ENCODE measurements at regions not wholly inside any gene's neighbourhood (a gene's known extent, or its start where the extent isn't known, plus 50 kb on each side); places are given as distances from the start of the nearest gene placed in this dataset.
"Not testable (repeated sequence)": the region's sequence is repeated elsewhere in the genome, so short reads cannot be mapped to it uniquely, and the experiment has no call there.

DNA sequence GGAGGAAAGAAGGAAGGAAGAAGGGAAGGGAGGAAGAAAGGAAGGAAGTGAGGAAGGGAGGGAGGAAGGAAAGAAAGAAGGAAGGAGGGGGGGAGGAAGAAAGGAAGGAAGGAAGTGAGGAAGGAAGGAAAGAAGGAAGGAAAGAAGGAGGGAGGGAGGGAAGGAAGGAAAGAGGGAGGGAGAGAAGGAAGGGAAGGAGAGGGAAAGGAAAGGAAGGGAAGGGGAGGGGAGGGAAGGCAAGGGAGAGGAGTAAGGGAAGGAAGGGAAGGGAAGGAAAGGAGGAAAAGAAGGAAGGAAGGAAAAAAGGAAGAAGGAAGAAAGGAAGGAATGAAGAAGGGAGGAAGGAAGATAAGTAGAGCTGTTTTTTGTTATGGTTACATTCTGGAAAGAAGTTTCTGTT lies 141.2 kb downstream of the LRRC3B start:
- DNase-seq = no peak

- DNase-seq = no peak
Observed at GRCh38 chr3:26766031-26766430, 143.5 kb downstream of the LRRC3B start.

DNA sequence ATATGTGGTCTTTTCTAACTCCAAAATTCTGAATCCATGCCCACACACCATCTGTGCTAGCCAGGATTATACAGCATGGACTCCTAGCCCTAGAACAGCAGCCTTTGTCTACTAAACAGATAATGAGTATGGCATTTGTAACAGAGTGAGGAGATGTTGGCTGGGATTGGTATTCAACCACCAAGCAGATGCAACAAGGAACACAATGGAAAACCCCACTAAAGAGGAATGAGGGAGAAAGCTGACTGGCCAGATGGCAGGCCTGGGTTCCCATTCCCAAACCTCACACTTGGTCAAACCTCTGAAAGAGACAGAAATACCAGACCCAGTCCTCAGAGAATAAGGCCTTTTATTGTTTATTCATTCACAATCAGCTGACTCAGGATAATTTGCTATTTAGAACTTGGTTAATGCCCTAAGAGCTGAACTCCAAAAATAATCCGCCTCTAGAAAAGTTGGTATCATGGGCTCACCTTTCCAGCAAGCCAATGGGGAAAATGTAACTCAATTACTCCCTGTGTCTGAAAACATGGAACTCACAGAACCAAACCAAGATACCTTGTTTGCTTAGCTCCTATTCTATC lies 145.6 kb downstream of the LRRC3B start:
- no peak for DNase-seq

GRCh38 chr3:26799679-26800317 lies 177.2 kb downstream of the LRRC3B start:
- no peak for DNase-seq

GRCh38 chr3:26807272-26807671 lies 184.7 kb downstream of the LRRC3B start:
- DNase-seq = no peak

- no peak for DNase-seq
Observed at GRCh38 chr3:26825454-26825853, 202.9 kb downstream of the LRRC3B start.

DNA sequence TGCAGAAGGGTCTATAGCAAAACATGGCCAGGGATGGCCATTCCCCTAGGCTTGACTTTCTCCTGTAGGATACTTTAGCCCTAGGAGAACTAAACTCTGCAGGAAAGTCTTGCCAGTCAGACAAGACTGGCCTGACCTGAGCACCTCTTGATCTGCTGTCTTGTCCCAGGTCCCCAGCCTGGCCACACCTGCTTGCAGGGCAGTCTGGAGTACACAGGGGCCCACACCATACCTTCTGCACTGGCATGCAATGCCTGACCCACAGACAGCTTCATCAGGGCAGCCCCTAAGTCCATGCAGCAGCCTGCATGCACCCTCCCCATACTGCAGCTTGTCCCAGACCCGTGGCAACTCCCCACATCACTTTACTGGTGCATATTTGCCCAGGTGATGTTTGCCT lies 204.6 kb downstream of the LRRC3B start:
- no peak for DNase-seq

GRCh38 chr3:26838026-26838425 lies 215.5 kb downstream of the LRRC3B start:
- DNase-seq = no peak

GRCh38 chr3:26839001-26839400 lies 216.4 kb downstream of the LRRC3B start:
- no peak for DNase-seq

DNA sequence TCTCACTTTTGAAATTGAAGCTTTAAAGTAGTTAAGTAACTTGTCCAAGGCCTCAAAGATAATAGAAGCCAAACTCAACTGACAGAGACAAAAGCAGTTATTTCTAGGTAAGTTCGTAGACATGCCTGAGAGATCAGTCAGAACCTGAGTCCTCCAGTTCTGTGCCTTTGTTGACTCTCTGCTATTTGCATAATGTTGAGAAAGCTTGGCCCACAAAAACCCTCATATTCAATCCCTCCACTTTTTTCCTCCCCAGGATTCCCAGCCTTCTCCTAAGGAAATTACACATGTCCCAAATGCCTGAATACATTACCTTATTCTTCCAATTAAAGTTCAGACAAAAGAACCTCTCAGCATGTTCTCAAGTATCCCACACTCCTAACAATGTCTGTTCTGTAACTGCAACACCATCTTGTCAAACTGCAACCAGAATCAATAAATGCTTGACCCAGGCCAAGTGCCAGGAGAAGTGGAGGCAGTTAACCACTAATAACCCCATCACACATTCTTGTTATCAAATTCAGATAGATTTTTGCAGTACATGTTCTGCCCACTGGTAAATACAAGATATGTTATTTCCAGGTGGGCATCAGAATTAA lies 217.8 kb downstream of the LRRC3B start:
- peak; percentile 1 for DNase-seq

DNA sequence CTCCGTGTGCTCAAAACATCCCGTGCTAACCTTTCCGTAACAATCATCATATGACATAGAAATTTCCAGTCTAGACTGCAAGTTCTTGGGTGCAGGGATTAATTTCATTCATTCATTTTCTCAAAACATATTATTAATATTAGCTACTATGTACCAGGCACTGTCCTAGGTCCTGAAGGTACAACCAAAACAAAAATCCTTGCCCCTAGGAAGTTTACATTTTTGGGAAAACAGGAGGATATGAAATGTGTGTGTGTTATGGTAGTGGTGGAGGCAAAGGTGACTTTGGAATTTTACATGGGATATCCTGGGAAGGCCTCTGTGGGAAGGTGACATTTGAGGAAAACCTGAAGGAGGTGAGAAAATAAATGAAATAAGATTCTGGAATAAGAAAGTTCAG lies 222.6 kb downstream of the LRRC3B start:
- DNase-seq = no peak

DNA sequence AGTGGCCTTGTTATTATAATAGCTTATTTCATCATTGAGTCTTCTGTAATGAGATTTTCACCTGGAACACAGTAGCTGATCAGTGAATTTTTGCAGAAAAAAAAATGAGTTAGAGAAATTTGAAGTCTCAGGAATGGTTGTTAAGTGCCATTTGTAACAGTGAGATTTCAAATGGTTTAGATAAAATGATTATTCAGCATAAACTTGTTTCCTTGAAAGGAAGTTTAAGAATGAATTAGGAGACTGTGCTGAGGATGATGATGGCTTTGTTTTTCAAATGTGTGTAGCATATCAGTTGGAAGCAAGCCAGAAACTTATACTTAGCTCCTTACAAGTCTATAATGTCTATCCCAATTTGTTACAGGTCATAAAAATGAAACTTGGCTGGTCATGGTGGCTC lies 225.1 kb downstream of the LRRC3B start:
- no peak for DNase-seq

DNA sequence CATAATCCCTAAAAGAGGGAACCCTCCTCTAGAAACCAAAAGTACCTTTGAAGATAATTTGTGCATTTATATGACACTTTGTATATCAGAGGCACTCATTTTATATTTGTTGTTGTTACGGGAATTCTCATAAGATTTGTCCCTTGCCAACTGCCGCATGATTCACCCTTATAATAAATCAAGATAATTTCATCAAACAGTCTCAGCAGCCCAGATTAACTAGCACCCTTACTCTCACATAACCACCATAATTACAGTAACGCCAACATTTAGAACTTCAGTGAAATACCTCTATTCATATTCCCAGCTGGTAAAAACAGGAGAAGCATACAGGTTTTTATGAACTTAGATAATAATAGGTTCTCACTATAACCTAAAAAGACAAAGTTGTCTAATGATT lies 271.9 kb downstream of the LRRC3B start:
- DNase-seq = peak; percentile 81

- DNase-seq = no peak
Observed at GRCh38 chr3:26915208-26915607, 292.6 kb downstream of the LRRC3B start.

GRCh38 chr3:26920646-26921478 lies 298.3 kb downstream of the LRRC3B start:
- peak; percentile 66 for DNase-seq

DNA sequence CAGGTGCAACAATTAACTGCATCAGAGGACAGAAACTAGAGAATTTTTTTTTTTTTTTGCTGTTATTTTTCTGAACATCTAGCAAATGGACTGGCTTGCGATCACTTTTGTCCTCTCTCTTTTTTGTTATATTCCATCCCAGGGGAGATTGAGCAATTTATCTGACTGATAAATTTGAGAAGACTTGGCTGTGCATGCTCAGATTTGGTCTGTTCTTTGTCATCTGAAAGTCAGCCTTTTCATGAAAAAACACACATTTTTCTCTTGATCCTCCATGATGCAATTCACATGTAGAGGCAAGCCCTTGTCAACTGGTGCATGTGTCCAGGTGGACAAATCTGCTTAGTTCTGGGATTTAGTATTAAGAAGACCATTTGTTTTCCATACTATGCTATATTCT lies 309.3 kb downstream of the LRRC3B start:
- no peak for DNase-seq

DNA sequence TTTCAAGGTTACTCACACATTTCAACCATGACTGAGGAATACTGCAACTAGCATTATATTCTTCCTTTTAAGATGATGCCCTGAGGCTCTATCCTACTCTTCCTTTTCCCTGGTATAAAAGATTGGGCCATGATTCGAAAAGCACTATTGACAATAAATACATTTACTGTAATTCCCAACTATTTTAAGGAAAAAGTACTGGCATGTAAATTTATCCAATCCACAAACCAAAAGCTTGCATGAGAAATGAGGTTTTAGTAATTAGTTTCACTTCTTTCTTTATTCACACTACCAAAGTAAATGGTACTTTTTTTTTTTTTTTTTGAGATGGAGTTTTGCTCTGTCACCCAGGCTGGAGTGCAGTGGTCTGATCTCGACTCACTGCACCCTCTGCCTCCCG lies 310.2 kb downstream of the LRRC3B start:
- DNase-seq = no peak

DNA sequence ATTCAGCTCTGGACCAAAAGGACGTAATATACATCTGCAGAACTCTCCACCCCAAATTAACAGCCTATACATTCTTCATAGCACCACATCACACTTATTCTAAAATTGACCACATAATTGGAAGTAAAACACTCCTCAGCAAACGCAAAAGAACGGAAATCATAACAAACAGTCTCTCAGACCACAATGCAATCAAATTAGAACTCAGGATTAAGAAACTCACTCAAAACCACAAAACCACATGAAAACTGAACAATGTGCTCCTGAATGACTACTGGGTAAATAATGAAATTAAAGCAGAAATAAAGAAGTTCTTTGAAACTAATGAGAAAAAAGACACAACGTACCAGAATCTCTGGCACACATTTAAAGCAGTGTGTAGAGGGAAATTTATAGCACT lies 322.9 kb downstream of the LRRC3B start:
- DNase-seq = not testable (repeated sequence)

- no peak for DNase-seq
Observed at GRCh38 chr3:26960382-26960781, 337.8 kb downstream of the LRRC3B start.

DNA sequence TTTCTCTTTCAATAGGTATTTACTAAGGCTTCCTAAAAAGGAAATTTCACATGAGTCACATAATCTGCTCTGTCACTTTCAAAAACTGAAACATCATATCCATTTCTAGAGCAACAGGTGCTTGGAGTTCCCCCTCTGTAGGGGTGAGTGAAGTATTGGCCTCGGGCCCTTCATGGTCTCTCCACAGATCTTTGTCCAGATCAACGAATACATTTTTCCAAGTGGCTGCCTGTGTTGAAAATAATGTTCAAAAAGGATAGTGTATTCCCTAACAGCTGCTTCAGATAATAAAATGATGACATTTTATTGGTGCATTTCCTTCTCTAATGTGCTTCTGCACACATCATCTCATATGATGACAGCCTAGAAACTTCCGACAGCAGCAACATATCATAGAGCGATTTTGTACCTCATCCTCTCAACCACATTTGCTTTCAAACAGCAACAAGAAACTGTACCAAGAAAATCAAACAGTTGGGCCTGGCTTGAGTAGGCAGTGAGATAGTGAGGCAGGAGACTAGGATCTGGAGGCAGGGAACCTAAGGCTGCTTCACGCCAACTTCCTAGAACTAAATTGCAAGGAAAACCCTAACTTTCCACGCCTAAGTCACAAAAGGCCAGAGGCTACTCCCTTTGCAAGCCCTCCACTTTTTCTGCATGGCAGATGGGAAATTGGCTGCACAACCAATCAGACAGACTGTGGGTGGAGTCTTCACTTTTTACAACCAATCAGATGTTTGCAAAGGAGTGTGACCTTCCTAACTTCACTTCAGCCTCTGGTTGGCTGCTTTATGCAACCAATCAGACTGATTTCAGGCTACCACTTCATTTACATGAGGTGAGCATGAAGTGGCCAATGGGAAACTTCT lies 340.2 kb downstream of the LRRC3B start:
- DNase-seq = no peak

GRCh38 chr3:26963361-26963743 lies 340.8 kb downstream of the LRRC3B start:
- peak; percentile 16 for DNase-seq

DNA sequence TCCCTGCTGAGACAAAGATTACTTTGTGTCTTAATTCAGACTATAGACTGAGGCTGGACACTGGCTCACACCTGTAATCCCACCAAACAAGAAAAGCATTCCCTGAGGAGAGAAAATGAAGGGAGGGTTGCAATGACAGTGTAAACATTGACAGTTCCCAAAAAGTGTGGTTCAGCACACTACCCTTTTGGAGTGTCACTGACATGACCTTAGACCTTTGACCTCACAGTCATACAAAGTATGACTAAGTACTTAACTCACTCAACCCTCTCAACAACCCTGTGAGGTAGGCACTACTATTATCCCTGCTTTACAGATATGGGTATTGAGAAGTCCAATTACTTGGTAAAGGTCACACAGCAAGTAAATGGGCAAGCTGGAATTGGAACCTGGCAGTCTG lies 341.7 kb downstream of the LRRC3B start:
- DNase-seq = no peak

GRCh38 chr3:26964836-26965235 lies 342.3 kb downstream of the LRRC3B start:
- DNase-seq = no peak
